ENCODE measurements at regions not wholly inside any gene's neighbourhood (a gene's known extent, or its start where the extent isn't known, plus 50 kb on each side); places are given as distances from the start of the nearest gene placed in this dataset.
"Not testable (repeated sequence)": the region's sequence is repeated elsewhere in the genome, so short reads cannot be mapped to it uniquely, and the experiment has no call there.

DNA sequence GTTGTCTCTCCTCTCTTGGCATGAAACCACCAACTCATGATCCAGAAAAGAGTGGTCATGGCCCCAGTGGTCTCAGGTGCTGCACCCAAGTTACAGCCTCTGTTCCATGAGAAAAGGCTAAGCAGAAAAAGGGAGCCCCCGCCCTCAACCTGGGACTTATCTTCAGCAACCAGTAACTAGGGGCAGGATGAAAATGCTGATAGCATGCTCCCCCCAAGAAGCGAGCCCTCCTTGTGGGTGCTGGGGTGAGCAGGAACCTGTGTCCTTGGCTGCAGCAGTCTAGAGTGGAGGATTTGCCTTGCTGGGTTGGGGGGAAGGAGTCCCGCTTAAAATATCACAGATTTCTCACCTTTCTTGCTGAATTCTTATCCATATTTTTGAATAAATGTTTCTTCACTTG, 490.0 kb downstream of the SUCLG1 start:
- no peak for DNase-seq (ENCODE audit: low read depth)

DNA sequence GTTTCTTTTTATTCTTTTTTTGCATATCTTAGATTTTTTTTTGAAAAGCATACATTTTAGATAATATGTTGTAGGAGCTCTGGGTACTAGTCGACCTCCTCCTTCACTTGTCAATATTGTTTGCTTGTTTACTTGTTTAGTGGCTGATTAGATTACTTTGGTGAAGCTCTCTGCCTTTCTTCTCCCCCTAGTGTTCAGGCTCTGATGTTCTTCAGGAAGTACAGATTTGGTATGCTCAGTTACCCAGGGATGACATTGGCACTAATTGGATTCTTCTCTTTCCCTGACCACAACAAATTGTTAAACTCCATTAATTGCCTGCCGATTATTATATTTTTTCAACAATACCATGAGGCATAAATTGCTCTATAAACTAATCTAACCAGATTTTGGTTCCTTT, 491.2 kb downstream of the SUCLG1 start:
- no peak for DNase-seq (ENCODE audit: low read depth)

DNA sequence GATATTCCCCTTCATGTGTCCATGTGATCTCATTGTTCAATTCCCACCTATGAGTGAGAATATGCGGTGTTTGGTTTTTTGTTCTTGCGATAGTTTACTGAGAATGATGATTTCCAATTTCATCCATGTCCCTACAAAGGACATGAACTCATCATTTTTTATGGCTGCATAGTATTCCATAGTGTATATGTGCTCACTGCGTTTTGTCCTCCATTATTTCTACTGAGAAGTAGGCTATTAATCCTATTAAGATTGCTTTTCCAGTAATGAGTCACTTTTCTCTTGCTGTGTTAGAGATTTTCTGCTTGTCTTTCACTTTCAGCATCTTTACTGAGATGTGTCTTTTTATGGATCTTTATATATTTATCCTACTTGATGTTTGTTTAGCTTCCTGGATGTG, 492.1 kb downstream of the SUCLG1 start:
- DNase-seq (ENCODE audit: low read depth), result not testable (repeated sequence)

DNA sequence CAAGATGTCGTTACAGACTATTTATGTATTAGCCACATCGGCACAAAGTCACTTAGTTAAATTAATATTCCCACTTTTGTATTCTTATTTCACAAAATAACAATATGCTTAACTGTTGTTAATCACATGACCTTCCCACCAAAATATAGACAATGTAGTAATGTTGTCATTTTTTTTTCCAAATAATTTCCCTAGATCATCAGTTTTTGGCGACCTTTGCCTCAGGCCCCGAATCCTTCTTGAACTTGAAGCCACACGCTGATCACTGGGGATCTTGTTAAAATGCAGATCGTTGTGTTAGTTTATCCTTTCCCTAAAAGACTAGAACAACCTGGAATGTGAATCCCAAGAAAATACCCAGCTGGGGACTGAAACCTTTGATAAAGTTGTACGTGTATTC, 497.6 kb downstream of the SUCLG1 start:
- no peak for DNase-seq (ENCODE audit: low read depth)

DNA sequence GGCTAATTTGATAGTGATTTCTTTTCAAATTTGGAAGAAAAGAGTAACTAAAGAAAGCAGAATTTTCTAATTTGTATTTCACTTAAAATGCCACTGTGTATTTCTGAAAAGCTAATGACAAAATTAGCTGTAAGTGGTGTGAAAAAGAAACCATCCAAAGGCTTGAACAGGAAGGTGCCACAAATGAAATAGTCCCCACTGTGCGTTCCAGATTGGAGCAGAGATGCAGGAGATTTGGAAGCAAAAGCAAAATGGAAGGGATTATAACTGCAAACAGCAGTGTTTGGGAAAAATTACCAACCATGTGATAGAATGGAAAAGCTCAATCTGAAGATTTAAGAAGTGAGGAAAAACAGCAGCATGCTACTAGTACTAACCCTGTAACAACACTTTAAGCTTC, 498.7 kb downstream of the SUCLG1 start:
- DNase-seq (ENCODE audit: low read depth), result no peak

DNA sequence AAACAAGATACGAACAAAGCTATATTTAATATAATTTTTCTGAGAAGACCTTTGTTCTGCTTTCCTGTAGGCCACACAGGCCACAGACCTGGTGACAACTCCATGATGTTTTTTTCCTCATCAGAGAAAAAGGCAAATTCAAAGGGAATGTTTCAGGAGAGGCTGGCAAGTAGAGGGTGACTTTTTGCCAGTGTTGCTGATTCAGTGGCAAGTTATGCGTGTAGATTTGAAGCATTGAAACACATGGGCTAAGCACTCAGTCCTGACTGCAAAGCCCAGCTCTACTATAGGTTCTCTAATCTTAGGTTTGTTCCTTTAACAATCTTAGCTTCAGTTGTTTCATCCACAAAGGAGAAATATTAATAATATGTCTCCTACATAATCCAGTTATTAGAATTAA, 499.8 kb downstream of the SUCLG1 start:
- DNase-seq (ENCODE audit: low read depth), result no peak

DNA sequence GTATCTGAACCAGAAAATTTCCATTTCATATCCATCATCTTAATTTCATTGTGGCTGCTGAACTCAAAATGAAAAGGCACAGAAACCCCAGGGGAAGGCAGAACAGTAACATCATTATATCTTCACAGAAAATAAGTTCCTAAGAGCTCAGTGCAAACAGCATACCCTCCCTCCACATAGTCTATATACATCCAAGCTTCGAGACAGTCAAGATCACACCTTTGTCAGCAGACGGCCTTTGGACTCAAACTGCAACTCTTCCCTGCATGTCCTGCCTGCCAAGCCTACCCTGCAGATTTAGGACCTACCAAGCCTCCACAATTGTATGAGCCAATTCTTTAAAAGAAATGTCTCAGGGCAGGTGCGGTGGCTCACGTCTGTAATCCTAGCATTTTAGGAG, 502.1 kb downstream of the SUCLG1 start:
- DNase-seq (ENCODE audit: low read depth), result no peak

DNA sequence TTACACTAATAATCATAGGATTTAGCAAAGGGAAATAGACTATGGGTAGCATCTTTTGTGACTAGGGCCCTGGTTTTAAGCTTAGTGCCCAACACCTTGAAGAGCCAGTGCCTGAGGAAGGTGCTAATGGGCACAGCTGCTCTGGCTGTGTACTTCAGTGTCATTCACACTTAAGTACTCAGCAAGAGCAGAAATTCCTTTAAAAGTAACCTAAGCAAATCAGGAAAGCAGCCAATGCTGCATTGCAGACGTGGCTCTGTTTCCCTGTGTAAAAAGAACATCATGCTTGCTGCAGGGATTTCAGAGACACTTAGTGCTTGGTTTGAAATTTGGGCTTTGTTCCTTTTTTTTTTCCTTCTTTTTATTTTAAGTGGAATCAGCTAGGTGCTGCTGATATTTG, 505.4 kb downstream of the SUCLG1 start:
- DNase-seq (ENCODE audit: low read depth), result no peak

DNA sequence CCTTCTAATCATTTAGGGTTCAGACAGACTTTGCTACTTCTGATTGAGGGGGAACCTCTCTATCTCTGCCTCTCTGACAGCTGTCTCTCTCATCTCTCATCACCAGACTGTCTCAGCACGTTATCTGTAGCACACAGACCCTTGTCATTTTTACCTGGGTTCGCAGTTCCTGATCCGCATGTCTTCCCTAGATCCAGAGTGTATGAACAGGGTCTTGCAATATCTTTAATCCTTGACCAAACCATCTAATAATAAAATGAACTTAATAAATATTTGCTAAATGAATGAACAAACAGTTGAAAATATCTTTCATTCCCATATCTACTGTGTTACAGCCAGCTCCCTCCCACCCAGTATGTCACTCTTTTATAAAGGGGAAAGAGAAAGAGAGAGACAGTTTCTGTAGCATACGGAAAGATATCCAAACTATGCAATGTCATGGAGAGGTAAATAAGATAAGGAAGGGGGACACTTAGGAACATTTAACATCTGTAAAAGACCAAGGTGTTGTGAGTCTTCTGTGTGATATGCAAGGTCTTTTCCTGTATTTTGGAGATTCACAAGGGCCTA, 507.6 kb downstream of the SUCLG1 start:
- DNase-seq (ENCODE audit: low read depth), result no peak

DNA sequence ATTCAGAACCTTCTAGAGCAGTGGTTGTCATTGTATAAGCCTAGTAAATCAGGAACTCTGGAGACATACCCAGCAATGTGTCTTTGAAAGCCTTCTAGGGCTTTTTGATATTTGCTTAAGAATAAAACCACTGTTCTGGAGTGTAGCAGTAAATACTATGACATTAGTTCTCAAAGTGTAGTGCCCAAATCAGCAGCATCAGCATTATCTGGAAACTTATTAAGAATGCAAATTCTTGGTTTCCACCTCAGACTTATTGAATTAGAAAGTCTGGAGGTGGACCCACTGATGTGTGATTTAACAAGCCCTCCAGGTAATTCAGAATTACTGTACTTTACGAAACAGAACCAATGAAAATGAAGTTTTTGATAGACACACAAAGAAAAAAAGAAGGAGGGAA, 509.7 kb downstream of the SUCLG1 start:
- DNase-seq (ENCODE audit: low read depth), result no peak

DNA sequence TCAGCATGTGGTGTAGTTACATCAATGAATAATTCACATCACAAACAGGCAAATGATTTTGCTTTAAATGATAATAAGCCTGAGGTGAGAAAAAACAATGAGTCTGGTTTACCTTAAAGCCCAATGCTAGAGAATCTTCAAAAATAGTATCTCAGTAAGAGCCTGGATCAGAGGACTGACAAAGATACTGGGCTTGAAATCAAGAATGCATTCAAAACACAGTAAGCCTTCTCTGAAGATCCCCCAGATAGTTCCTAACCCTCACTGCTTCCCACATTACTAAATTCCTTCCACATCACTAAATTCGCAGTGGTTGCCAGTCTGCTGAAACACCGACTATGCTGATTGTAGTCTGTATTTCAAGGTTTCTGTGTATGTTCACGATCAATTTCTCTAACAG, 514.9 kb downstream of the SUCLG1 start:
- no peak for DNase-seq (ENCODE audit: low read depth)

DNA sequence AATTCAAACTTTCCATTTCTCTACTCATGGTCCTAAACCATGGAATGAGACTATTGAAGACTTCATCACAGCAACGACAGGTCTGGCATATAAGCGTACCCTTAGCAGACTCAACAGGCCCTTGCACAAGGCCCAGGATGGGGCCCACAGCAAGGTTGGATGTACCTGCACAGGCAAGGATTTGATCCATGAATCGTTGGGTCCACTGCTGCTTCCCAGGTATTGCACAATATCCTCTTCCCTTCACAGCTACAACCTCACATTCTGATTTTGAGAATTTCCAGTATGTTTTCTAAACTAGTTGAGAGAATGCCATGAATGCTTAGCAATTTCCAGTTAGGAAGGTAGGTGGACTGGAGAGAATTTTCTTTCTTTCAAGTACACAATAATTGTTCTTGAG, 515.8 kb downstream of the SUCLG1 start:
- no peak for DNase-seq (ENCODE audit: low read depth)

DNA sequence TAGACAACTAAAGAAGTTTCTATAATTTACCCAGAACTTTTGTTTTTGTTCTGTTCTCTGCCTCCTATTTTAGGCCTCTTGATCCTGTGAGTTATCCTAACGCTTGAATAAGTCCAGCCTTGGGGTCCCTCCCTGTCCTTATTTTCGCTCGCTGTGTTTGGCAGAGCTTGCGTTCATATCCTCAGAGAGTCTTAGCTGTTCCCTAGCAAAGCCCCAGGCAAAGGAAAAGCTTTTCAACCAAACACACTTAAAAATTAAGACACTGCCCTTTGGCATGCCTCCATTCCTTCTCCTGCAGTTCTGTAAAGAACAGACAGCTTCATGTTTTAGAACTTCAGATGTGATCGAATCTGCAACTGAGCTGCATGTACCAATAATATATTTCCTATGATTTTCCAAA, 517.2 kb downstream of the SUCLG1 start:
- DNase-seq (ENCODE audit: low read depth), result no peak

DNA sequence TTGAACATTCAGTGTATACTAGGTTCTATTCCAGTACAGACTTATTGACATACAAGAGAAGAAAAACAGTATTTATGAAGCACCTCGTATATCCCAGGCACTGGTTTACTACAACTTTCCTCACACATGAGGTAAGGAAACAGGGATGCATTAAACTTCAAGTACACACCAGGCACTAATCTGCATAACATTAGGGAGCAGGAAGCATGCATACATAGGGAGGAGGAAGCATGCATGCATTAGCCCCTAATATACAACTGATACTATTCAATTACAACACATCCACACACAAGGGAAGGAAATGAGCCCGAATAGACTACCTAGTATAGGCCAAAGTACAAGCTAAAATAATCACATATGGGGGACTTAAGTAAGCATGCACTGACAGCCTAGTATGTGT, 525.3 kb downstream of the SUCLG1 start:
- no peak for DNase-seq (ENCODE audit: low read depth)

DNA sequence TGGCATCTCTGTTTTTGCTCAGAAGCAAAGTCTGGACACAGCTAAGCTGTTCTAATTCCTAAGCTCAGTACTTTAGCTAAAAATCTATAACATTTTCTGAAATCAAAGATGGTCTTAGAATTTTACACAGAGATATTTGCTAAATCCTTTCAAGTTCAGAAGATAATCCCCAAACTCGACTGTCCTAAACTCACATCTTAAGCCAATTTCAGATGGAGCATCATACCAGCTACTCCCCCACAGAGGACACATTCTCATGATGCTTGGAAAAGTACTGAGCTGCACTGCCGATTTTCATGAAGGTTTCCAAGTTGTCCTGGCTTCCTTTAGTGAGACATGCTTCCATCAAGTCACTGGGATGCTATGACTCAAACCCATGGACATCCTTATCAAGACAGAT, 535.5 kb downstream of the SUCLG1 start:
- DNase-seq (ENCODE audit: low read depth), result no peak

DNA sequence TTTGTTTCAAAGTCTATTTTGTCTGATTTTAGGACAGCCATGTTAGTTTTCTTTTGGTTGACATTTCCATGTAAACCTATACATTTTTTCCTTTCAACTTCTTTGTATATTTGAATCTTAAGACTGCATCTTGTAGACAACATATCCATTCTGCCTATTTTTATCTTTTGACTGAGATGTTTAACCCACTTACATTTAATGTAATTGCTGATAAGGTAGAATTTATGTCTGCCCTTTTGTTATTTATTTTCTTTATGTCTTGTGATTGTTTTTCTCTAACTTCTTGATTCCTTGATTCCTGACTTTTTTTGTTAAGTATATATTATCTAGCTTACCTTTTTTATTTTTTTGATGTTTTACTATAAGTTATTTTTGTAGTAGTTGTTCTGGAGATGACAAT, 542.5 kb downstream of the SUCLG1 start:
- no peak for DNase-seq (ENCODE audit: low read depth)

DNA sequence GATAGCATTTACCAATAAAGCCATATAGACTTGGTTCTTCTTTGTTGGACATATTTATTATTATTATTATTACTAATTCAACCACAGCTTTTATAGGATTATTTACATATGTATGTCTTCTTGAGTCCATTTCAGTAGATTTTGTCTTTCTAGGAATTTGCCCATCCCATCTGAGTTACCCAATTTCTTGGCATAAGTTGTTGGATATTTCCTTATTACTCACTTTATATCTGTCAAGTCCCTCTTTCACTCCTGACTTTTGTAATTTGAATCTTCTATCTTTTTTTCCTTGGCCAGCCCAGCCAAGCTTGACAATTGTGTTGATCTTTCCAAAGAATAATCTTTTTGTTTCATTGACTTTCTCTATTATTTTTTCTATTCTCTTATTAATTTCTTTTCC, 543.7 kb downstream of the SUCLG1 start:
- no peak for DNase-seq (ENCODE audit: low read depth)

DNA sequence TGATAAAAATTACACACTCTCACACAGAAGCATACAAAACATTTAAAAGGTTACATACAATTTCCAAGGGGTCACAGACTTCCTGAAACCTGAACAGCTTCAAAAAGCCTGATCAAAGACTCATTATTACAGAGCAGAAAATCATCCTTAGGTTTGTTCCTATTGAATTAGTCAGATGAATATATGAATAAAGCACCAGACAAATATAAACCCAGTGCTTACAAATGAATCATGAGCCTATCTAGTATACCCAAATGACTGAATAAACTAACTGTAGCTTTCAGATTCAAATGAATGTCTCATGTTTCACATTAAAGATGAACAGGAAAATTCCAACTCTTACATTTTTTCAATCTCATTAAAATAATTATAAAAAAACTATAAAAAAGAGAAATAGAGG, 550.3 kb downstream of the SUCLG1 start:
- no peak for DNase-seq (ENCODE audit: low read depth)

DNA sequence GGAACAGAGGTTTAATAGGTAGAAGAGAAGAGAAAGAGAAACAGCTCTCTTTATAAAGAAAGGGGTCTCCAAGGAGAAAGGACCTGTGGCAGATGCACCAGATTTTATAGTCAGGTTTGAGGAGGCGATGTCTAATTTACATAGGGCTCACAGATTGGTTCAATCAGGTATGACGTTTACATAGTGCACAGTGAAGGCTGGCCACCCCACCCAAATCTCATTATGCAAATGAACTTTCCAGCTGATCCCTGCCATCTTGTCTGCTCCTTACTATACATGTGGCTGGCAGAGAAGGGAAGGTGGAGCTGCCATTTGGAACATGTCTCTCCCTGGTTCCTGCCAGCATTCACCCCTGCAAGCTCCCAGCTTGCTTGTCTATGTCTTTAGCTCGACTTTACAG, 557.8 kb downstream of the SUCLG1 start:
- no peak for DNase-seq (ENCODE audit: low read depth)

DNA sequence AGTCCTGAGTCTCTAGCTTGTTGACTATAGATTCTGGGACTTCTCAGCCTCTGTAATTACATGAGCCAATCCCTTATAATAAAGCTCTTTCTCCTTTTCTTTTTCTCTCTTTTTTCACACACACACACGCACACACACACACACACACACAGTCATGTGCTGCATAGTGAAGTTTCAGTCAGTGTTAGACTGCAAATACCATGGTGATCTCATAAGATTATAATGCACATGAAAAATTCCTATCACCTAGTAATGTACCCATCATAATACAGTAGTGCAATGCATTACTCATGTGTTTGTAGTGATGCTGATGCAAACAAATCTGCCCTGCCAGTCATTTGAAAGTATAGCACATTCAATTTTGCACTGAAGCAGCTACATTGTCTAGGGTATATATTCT, 558.2 kb downstream of the SUCLG1 start:
- peak; percentile 52 for DNase-seq (ENCODE audit: low read depth)

DNA sequence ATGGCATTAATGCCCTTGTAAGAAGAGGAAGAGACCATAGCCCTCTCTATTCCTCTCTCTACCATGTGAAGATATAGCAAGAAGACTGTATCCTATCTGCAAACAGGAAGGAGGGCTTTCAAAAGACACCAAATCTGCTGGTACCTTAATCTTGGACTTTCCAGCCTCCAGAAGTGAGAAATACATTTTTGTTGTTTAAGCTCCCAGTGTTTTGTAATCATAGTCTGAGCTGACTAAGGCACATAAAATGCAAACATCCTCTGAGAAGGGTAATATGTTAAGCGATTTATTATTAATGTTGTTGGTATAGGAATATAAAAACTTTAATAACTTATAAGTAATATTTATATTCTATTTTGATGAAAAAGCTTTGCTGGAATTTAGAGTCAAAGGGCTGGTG, 559.8 kb downstream of the SUCLG1 start:
- DNase-seq (ENCODE audit: low read depth), result no peak

DNA sequence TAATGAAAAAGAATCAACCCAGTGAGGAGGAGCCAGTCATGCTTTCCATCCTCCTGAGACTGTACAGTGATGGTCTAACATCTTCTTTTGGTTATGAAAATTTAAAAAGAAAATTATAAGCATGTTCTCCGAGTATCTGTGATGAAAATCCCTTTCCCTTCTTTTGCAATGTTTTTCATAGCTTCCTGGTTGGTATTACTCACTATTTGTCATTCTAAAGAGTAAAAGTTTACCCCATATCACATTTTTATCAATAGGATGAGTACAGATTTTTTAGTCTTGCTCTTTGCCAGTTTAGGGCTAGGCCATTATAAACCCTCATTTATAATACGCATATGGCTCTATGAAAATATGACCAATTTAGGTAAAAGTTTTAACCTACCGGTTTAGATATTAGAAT, 564.1 kb downstream of the SUCLG1 start:
- no peak for DNase-seq (ENCODE audit: low read depth)

DNA sequence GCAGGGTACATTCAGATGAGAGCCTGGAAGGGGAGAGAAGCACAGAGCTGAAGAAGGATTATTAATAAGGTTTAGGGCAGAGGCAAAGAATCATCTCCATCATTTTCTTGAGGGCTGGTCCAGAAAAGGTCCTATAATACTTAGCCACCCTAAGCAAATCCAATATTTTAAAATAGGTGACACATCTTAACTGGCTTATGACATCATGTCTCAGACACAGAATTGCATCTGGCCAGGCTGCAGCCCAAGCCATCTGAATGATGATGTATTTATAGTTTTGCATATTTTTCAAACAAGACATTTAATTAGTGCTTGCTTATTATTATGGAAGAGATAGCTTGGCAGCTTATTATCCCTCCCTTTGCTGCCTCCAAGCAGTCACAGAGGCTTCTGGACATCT, 571.3 kb downstream of the SUCLG1 start:
- DNase-seq (ENCODE audit: low read depth), result no peak

DNA sequence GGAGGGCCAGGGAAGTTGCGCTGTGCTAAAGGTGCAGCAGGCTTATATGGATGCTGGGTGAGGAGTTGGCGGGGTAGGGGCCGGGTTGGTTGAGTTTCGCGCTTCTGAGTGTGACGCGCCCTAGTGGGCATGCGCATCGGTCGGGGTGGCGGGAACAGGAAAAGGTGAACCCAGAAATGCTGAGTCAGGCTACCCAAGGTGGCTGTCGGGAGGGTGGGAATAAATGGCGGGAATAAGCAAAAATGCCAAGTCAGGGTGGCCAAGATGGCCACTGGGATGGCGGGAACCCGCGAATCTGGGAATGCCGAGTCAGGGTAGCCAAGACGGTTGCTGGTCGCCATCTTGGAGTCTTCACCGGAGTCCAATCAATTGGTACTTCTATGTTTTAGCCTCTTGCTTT, 580.0 kb downstream of the SUCLG1 start:
- no peak for DNase-seq (ENCODE audit: low read depth)

DNA sequence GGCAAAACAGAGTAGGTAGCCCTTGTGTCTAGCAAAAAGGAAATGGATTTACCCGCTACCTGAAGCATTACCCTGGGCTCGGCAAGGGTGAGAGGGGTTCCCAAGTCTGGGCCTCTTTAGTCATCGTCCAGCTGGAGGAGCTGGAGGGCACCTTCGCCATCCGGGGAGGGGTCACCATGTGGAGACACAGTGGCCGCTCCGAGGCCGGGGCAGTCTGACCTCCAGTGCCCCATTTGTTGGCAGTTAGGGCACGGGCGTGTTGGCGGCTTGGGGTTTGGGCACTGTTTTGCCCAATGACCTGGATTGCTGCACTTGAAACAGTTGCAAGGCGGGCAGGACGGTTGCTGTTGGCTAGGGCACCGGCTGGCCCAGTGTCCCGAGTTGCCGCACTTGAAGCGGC, 581.8 kb downstream of the SUCLG1 start:
- DNase-seq (ENCODE audit: low read depth), result not testable (repeated sequence)
